Brain microvascular endothelial cell (primary cell): ENCODE measurements at regions not wholly inside any gene's neighbourhood (a gene's known extent, or its start where the extent isn't known, plus 50 kb on each side); places are given as distances from the start of the nearest gene placed in this dataset.
A peak's percentile ranks its signal among the peaks of the same experiment; 100 is the strongest.

Source experiments
- DNase-seq: peaks from one replicate; pipeline ENCODE4 v3.0.0-alpha.2; 2020
- H3K27ac ChIP-seq: fragments of 250-450 bp; sonication (Bioruptor Pico); 2 replicates; pipeline ENCODE4 v1.5.1; 2020; ENCODE audit warnings: mild to moderate bottlenecking, moderate library complexity
- H3K27me3 ChIP-seq: fragments of 250-450 bp; sonication (Bioruptor Pico); replicated peaks from 2 replicates; pipeline ENCODE4 v1.5.1; 2020; ENCODE audit warnings: mild to moderate bottlenecking
- H3K36me3 ChIP-seq: fragments of 250-450 bp; sonication (Bioruptor Pico); replicated peaks from 2 replicates; pipeline ENCODE4 v1.5.1; 2020; ENCODE audit warnings: mild to moderate bottlenecking
- H3K4me3 ChIP-seq: 2 replicates; pipeline ENCODE4 v1.5.1; 2011; ENCODE audit warnings: low read depth, mild to moderate bottlenecking, control low read depth, low read length, moderate library complexity
- in situ Hi-C: cut with HindIII; loops from 2 replicates; pipeline ENCODE4 v1.10.0; 2017; ENCODE audit warnings: low sequenced_read_pairs, low pct_ligation_motif_present
- TF ChIP-seq, protein P1 (sequence below): IDR thresholded peaks from 2 replicates; pipeline ENCODE4 v1.5.1; 2011; ENCODE audit warnings: low read depth, mild to moderate bottlenecking, moderate library complexity, low read length, control low read depth, inconsistent platforms; ENCODE audit errors: missing control alignments

DNA sequence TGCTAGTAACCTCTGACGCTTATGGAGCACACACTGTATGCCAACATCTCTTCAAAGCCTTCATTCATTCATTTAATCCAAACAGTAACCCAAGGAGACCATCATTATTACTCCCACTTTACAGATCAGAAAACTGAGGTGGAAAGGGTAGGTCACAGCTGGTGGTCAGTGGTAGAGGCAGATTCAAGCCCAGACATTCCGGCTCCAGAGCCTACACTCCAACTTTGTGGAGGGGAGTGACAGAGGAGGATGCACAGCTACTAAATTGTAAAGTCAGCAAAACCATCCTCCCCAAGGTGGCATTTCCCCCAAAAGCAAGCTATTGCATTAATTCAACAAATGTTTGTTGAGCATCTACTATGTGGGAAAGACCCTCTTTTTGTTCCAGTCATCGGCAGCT is 110.5 kb upstream of the CPEB4 start:
- DNase-seq = no peak
- Histone ChIP-seq H3K27ac (no peak overlapping the region), H3K4me3 (no peak overlapping the region), H3K27me3 (no peaks in the 10 kb centered on the region), H3K36me3 (no peaks in the 10 kb centered on the region)
- TF ChIP-seq, protein P1, sequence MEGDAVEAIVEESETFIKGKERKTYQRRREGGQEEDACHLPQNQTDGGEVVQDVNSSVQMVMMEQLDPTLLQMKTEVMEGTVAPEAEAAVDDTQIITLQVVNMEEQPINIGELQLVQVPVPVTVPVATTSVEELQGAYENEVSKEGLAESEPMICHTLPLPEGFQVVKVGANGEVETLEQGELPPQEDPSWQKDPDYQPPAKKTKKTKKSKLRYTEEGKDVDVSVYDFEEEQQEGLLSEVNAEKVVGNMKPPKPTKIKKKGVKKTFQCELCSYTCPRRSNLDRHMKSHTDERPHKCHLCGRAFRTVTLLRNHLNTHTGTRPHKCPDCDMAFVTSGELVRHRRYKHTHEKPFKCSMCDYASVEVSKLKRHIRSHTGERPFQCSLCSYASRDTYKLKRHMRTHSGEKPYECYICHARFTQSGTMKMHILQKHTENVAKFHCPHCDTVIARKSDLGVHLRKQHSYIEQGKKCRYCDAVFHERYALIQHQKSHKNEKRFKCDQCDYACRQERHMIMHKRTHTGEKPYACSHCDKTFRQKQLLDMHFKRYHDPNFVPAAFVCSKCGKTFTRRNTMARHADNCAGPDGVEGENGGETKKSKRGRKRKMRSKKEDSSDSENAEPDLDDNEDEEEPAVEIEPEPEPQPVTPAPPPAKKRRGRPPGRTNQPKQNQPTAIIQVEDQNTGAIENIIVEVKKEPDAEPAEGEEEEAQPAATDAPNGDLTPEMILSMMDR = no peak
- in situ Hi-C loops = no loop called here

DNA sequence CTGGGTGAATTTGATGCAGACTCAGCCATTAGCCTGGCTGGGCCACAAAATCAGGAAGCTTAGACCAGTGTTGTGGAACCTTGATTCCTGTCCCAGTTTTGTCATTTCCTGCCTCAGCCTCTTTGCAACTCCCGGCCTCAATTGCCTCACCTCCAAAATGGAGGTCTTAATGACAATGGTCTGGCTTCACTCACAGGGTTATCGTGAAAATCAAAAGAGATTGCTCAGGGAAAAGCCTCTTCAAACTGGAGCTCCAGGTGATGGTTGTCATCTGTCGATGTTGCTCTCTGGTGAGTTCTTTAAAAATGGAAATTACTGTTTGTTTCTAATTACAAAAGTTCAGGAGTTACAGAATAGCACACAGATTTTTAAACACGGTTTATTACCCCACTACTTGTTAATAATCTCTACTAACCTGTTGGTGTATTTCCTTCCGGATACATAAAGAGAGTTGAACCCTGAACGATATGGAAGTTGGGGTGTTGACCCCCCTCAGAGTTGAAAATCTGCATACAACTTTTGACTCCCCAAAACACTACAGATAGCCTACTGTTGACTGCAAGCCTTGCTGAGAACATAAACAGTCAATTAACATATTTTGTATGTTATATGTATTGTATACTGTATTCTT is 109.9 kb upstream of the CPEB4 start:
- no peak for DNase-seq
- Histone ChIP-seq H3K36me3 (no peaks in the 10 kb centered on the region), H3K27me3 (no peaks in the 10 kb centered on the region), H3K4me3 (no peak overlapping the region), H3K27ac (no peak overlapping the region)
- in situ Hi-C loops = no loop called here
- TF ChIP-seq, protein P1 = no peak

GRCh38 chr5:173778784-173779304 is 109.3 kb upstream of the CPEB4 start:
- peak; percentile 20 for DNase-seq
- H3K4me3 ChIP-seq = no peak overlapping the region
- in situ Hi-C loops = no loop called here

DNA sequence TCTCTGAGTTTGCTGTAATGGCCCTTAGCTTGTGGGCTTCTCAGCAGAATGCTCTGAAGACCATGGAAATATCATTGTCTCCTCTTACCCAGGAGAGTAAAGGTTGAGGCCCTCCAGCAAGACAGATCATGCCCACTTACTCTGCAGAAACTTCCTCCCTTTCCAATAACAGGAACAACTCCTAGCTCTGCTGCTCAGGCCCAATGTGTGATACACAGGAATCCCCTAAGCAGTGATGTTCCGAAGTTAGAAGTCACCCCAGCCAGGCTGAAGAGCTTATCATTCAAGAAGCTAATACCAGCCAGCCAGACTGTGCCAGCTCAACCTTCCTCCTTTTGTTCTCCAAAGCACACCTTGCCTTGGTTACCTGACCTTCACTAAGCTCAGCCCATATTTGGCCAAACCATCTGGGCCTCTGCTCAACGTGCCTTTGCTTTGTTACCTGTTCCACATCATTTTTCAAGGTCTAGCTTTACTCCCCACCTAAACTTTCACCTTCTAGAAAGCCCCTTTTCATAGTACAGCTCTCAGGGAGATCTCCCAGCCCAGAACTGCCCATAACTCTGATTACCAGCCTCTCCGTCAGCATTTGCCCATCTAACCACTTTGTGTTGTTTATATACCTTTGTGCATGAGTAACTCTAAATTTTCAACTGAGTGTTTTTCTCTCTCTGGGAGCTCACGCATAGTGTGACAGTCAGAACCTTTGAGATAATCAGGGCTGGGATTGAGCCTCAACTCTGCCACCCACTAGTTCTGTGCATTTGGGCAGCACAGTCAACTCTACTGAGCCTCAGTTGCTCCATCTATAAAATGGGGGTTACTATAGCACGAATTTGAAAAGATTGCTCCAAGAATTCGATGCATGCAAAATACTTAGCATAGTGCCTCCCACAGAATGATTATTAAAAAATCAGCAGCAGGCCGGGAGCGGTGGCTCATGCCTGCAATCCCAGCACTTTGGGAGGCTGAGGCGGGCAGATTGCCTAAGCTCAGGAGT is 107.6 kb upstream of the CPEB4 start:
- peak overlapping the region; percentile 91 for H3K27ac ChIP-seq
- in situ Hi-C loops = no loop called here
- H3K36me3 ChIP-seq = no peaks in the 10 kb centered on the region
- H3K4me3 ChIP-seq = no peak overlapping the region
- TF ChIP-seq, protein P1 = no peak
- no peak for DNase-seq
- no peaks in the 10 kb centered on the region for H3K27me3 ChIP-seq

More at GRCh38 chr5:173778784-173779304, 109.3 kb upstream of the CPEB4 start:
- Histone ChIP-seq H3K27me3 (no peaks in the 10 kb centered on the region), H3K36me3 (no peaks in the 10 kb centered on the region), H3K27ac (no peak overlapping the region)
- TF ChIP-seq, protein P1 = no peak

DNA sequence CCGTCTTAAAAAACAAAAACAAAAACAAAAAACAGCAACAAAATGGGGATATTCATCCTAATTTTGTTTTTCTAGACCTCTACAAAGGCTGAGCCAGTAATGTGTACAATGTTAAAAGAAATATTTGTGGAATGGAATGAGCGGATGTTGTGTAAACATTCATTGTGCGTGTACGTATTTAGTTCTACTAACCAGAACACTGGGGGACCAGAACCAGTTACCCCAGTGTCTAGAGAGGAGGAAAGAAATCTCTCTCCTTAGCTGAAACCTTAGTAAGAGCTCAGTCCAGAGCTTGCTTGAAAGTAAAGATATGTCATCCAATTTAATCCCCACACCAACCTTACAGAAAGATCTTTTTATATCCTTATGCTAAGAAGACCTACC is 106.7 kb upstream of the CPEB4 start:
- Histone ChIP-seq H3K36me3 (no peaks in the 10 kb centered on the region), H3K27ac (peak overlapping the region; percentile 91), H3K4me3 (no peak overlapping the region), H3K27me3 (no peaks in the 10 kb centered on the region)
- TF ChIP-seq, protein P1 = no peak
- peak; percentile 9 for DNase-seq
- in situ Hi-C loops = no loop called here
